HCT116 (cell line): ENCODE measurements at regions not wholly inside any gene's neighbourhood (a gene's known extent, or its start where the extent isn't known, plus 50 kb on each side); places are given as distances from the start of the nearest gene placed in this dataset.

Experiments used
- ATAC-seq: fragments of 200-7000 bp; cut with Tn5 transposase; 2 replicates; pipeline ENCODE4 v1.9.1; 2020; ENCODE audit warnings: mild to moderate bottlenecking, moderate library complexity
- BruUV-seq: library from RNA; stranded (reverse); fragments of 400-500 nt; replicated peaks from 2 replicates; lab custom pipeline; 2021; lab: Mats Ljungman, UMichigan
- CTCF ChIA-PET: fragments of 300-600 bp; sonication (Branson Sonifier 250); formaldehyde crosslinking; loops from one replicate; lab custom pipeline; 2021; ENCODE audit warnings: antibody characterized with exemption; lab: Charles Lee
- POLR2A ChIA-PET: fragments of 300-600, 350-600 bp; sonication (Branson Sonifier 250); formaldehyde crosslinking; loops from one replicate; lab custom pipeline; 2021; ENCODE audit warnings: antibody characterized with exemption; lab: Charles Lee
- RAD21 ChIA-PET, 2 experiments: fragments of 300-600 bp; sonication (Branson Sonifier 250); formaldehyde crosslinking; loops; one replicate each; lab custom pipeline; 2023; ENCODE audit warnings: low total read pairs in 2 of 2; ENCODE audit not compliant: uncharacterized antibody in 2 of 2, unreplicated experiment in 2 of 2, low non-redundant PET in 1 of 2; lab: Charles Lee
- DNase-seq: peaks from one replicate; pipeline ENCODE4 v3.0.0-alpha.2; 2010; ENCODE audit warnings: low read depth, low spot score
- H2AFZ ChIP-seq: fragments of 200-600 bp; shearing (Covaris generic), sonication (generic); 2 replicates; pipeline ENCODE4 v1.6.1; 2017; ENCODE audit warnings: low read depth, mixed run types, mixed read lengths, antibody characterized with exemption, low read length; ENCODE audit not compliant: poor library complexity, severe bottlenecking
- H3K27ac ChIP-seq: 2 replicates; pipeline ENCODE4 v1.5.1; 2012; ENCODE audit warnings: low read depth, low read length
- H3K27me3 ChIP-seq: fragments of 200-600 bp; sonication (generic); 2 replicates; pipeline ENCODE4 v1.6.1; 2016; ENCODE audit warnings: mixed run types, low read length, mixed read lengths; ENCODE audit not compliant: insufficient read depth
- H3K36me3 ChIP-seq, 2 experiments: fragments of 200-500 bp in 1 of 2; fragments of 200-600 bp in 1 of 2; sonication (Bioruptor generic) in 1 of 2; sonication (generic) in 1 of 2; 2 replicates each; pipeline versions ENCODE4 v1.5.1 to v1.6.1; 2014 to 2016; ENCODE audit warnings: low read length in 2 of 2, inconsistent platforms in 1 of 2, mixed read lengths in 1 of 2, mixed run types in 1 of 2; ENCODE audit not compliant: insufficient read depth in 2 of 2, control insufficient read depth in 1 of 2
- H3K4me1 ChIP-seq, 2 experiments: fragments of 200-600 bp in 1 of 2; sonication (generic) in 1 of 2; 2 replicates each; pipeline versions ENCODE4 v1.5.1 to v1.6.1; 2012 to 2017; ENCODE audit warnings: low read length in 2 of 2, inconsistent platforms in 1 of 2, mild to moderate bottlenecking in 1 of 2, mixed read lengths in 1 of 2, mixed run types in 1 of 2, moderate library complexity in 1 of 2; ENCODE audit not compliant: insufficient read depth in 2 of 2, control insufficient read depth in 1 of 2
- H3K4me2 ChIP-seq: fragments of 200-600 bp; sonication (generic); 2 replicates; pipeline ENCODE4 v1.6.1; 2017; ENCODE audit warnings: mixed run types, low read length, mixed read lengths
- H3K4me3 ChIP-seq, 2 experiments: fragments of 200-600 bp in 1 of 2; sonication (generic) in 1 of 2; replicated peaks in 1 of 2; 2 replicates each; pipeline ENCODE4 v1.5.1; 2011 to 2016; ENCODE audit warnings: low read length in 2 of 2, control low read depth in 1 of 2, low read depth in 1 of 2, mild to moderate bottlenecking in 1 of 2, mixed read lengths in 1 of 2, mixed run types in 1 of 2
- H3K79me2 ChIP-seq: fragments of 200-600 bp; sonication (generic); 2 replicates; pipeline ENCODE4 v1.6.1; 2017; ENCODE audit warnings: mild to moderate bottlenecking, mixed run types, low read length, moderate library complexity, mixed read lengths; ENCODE audit not compliant: insufficient read depth
- H3K9ac ChIP-seq: fragments of 200-600 bp; sonication (generic); 2 replicates; pipeline ENCODE4 v1.6.1; 2016; ENCODE audit warnings: low read length, mixed read lengths
- H3K9me2 ChIP-seq: fragments of 200-600 bp; sonication (generic), shearing (Covaris generic); 2 replicates; pipeline ENCODE4 v1.6.1; 2017; ENCODE audit warnings: mixed run types, mild to moderate bottlenecking, moderate library complexity; ENCODE audit not compliant: insufficient read depth
- H3K9me3 ChIP-seq, 2 experiments: fragments of 200-500 bp in 1 of 2; fragments of 200-600 bp in 1 of 2; sonication (Bioruptor generic) in 1 of 2; sonication (generic) in 1 of 2; 2 replicates each; pipeline ENCODE4 v1.6.1; 2014 to 2017; ENCODE audit warnings: low read length in 2 of 2, mixed read lengths in 2 of 2, inconsistent platforms in 1 of 2, low read depth in 1 of 2, mild to moderate bottlenecking in 1 of 2, mixed run types in 1 of 2, moderate library complexity in 1 of 2; ENCODE audit not compliant: control insufficient read depth in 1 of 2, insufficient read depth in 1 of 2
- H4K20me1 ChIP-seq: fragments of 200-600 bp; sonication (generic), shearing (Covaris generic); 2 replicates; pipeline ENCODE4 v1.6.1; 2017; ENCODE audit warnings: mixed run types, mild to moderate bottlenecking, moderate library complexity; ENCODE audit not compliant: insufficient read depth
- EGR1 ChIP-seq: IDR thresholded peaks from 2 replicates; pipeline ENCODE4 v1.6.1; 2012; ENCODE audit warnings: low read depth
- EZH2phosphoT487 ChIP-seq: fragments of 200-600 bp; IDR thresholded peaks from 2 replicates; pipeline ENCODE4 v1.6.1; 2018; ENCODE audit warnings: antibody characterized with exemption, borderline replicate concordance
- POLR2A ChIP-seq: IDR thresholded peaks from 2 replicates; pipeline ENCODE4 v1.7.0; 2011; ENCODE audit warnings: borderline replicate concordance; ENCODE audit not compliant: insufficient read depth, insufficient read length; ENCODE audit errors: extremely low read depth
- REST ChIP-seq: IDR thresholded peaks from 2 replicates; pipeline ENCODE4 v1.6.1; 2012; ENCODE audit warnings: low read depth
- TCF7L2 ChIP-seq: IDR thresholded peaks from 2 replicates; pipeline ENCODE4 v1.7.0; 2011; ENCODE audit warnings: borderline replicate concordance, inconsistent platforms; ENCODE audit not compliant: insufficient read depth, insufficient read length; ENCODE audit errors: extremely low read depth
- ZFX ChIP-seq: fragments of 450-650 bp; IDR thresholded peaks from 2 replicates; pipeline ENCODE4 v1.6.1; 2017
- intact Hi-C: fragments of 100-400 bp; cut with micrococcal nuclease; formaldehyde crosslinking; loops from 2 replicates; pipeline ENCODE4 v1.10.0; 2022
- TF ChIP-seq, protein P1 (sequence below), 3 experiments: fragments of 200-600 bp in 1 of 3; sonication (generic) in 1 of 3; IDR thresholded peaks in 2 of 3; conservative IDR thresholded peaks in 1 of 3; 2 replicates each; pipeline ENCODE4 v1.5.1; 2012 to 2017; ENCODE audit warnings: low read depth in 2 of 3, low read length in 2 of 3, antibody characterized with exemption in 1 of 3, borderline replicate concordance in 1 of 3, control low read depth in 1 of 3, mild to moderate bottlenecking in 1 of 3, mixed read lengths in 1 of 3, mixed run types in 1 of 3, moderate library complexity in 1 of 3; ENCODE audit not compliant: insufficient read depth in 1 of 3

GRCh38 chrX:115363372-115363771, 73.9 kb downstream of the LUZP4 start:
- H4K20me1 ChIP-seq = no peaks in the 10 kb centered on the region
- H3K27ac ChIP-seq = no peak overlapping the region
- no peaks in the 10 kb centered on the region for H3K79me2 ChIP-seq
- ChIA-PET POLR2A (no interaction called here), CTCF (no interaction called here), RAD21 (no interaction called here)
- no peak overlapping the region for H3K4me3 ChIP-seq
- no TSS peak for BruUV-seq
- H3K9me3 ChIP-seq = no peaks in the 10 kb centered on the region
- intact Hi-C loops = no loop called here
- no peak overlapping the region for H3K4me2 ChIP-seq
- H3K4me1 ChIP-seq = no peaks in the 10 kb centered on the region
- ATAC-seq = no peak
- no peak overlapping the region for H3K9ac ChIP-seq
- DNase-seq = no peak
- H3K9me2 ChIP-seq = no peaks in the 10 kb centered on the region
- TF ChIP-seq ZFX = no peak
- no peak for TF ChIP-seq REST
- no peak overlapping the region for H2AFZ ChIP-seq
- H3K27me3 ChIP-seq = no peaks in the 10 kb centered on the region
- no peaks in the 10 kb centered on the region for H3K36me3 ChIP-seq

DNA sequence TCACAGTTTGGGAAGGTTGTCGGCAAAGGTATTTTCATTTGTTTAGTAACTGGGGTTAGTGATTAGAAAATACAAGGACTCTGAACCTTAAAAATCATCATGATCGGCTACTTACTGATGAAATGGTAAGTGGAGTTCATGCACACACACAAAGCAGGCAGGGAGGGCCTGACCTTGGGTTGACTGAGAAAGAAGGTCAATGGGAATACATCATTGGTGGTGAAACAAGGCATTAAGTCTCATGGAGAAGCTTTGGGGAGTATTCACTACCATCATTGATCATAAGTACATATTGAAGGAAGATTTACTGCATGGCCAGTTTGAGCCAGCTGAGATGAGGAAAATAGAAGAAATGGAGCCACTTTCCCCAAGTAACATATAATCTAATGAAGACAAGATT, 74.4 kb downstream of the LUZP4 start:
- intact Hi-C loops = no loop called here
- POLR2A ChIA-PET = no interaction called here
- RAD21 ChIA-PET = no interaction called here

More for the DNA sequence above, 74.4 kb downstream of the LUZP4 start:
- Histone ChIP-seq H3K27me3 (no peaks in the 10 kb centered on the region), H3K36me3 (no peaks in the 10 kb centered on the region), H4K20me1 (no peaks in the 10 kb centered on the region), H3K4me1 (no peaks in the 10 kb centered on the region), H2AFZ (no peak overlapping the region), H3K4me2 (no peak overlapping the region), H3K4me3 (no peak overlapping the region), H3K9me2 (no peaks in the 10 kb centered on the region), H3K27ac (no peak overlapping the region), H3K79me2 (no peaks in the 10 kb centered on the region), H3K9me3 (no peaks in the 10 kb centered on the region)
- DNase-seq (no peak), ATAC-seq (no peak)
- CTCF ChIA-PET = no interaction called here
- no TSS peak for BruUV-seq
- TF ChIP-seq EGR1 = no peak
- TF ChIP-seq, protein P1, sequence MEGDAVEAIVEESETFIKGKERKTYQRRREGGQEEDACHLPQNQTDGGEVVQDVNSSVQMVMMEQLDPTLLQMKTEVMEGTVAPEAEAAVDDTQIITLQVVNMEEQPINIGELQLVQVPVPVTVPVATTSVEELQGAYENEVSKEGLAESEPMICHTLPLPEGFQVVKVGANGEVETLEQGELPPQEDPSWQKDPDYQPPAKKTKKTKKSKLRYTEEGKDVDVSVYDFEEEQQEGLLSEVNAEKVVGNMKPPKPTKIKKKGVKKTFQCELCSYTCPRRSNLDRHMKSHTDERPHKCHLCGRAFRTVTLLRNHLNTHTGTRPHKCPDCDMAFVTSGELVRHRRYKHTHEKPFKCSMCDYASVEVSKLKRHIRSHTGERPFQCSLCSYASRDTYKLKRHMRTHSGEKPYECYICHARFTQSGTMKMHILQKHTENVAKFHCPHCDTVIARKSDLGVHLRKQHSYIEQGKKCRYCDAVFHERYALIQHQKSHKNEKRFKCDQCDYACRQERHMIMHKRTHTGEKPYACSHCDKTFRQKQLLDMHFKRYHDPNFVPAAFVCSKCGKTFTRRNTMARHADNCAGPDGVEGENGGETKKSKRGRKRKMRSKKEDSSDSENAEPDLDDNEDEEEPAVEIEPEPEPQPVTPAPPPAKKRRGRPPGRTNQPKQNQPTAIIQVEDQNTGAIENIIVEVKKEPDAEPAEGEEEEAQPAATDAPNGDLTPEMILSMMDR (IDR thresholded peaks at IDR 0.05 in 2 of 3, conservative IDR thresholded peaks at IDR 0.05 in 1 of 3; ENCODE audit: borderline replicate concordance in 1 of 3, insufficient read depth in 1 of 3, low read depth in 2 of 3, low read length in 2 of 3) = no peak
- no peak for TF ChIP-seq TCF7L2
- no peak for TF ChIP-seq POLR2A
- TF ChIP-seq REST = no peak
- no peak for TF ChIP-seq EZH2phosphoT487
- TF ChIP-seq, all 23 proteins: peak for 0
- no peak overlapping the region for H3K9ac ChIP-seq
